Ascending aorta (tissue), 2 donors: ENCODE measurements at regions not wholly inside any gene's neighbourhood (a gene's known extent, or its start where the extent isn't known, plus 50 kb on each side); places are given as distances from the start of the nearest gene placed in this dataset.

Experiments
- DNase-seq, 2 donors: peaks; one replicate each; pipeline ENCODE4 v3.0.0-alpha.2; 2019; ENCODE audit warnings: low spot score in 2 of 2
- H3K27ac ChIP-seq, 2 donors: fragments of 200-600 bp; sonication (generic); one replicate each; pipeline ENCODE4 v1.5.1; 2016 to 2017; ENCODE audit warnings: mild to moderate bottlenecking in 1 of 2
- H3K27me3 ChIP-seq: fragments of 200-600 bp; sonication (generic); one replicate; pipeline ENCODE4 v1.5.1; 2017
- H3K36me3 ChIP-seq, 2 donors: fragments of 200-600 bp; sonication (generic); one replicate each; pipeline ENCODE4 v1.5.1; 2016
- H3K4me1 ChIP-seq, 2 donors: fragments of 200-600 bp; sonication (generic); one replicate each; pipeline ENCODE4 v1.5.1; 2016 to 2017; ENCODE audit warnings: mild to moderate bottlenecking in 1 of 2
- H3K4me3 ChIP-seq, 2 donors: fragments of 200-600 bp; sonication (generic); one replicate each; pipeline ENCODE4 v1.5.1; 2016 to 2017; ENCODE audit warnings: mild to moderate bottlenecking in 1 of 2
- H3K9me3 ChIP-seq, 2 donors: fragments of 200-600 bp; sonication (generic); one replicate each; pipeline ENCODE4 v1.5.1; 2016
- CTCF ChIP-seq, 3 experiments: fragments of 200-600 bp in 2 of 3; fragments of 450-650 bp in 1 of 3; sonication (generic) in 2 of 3; IDR thresholded peaks; one replicate each; pipeline ENCODE4 v1.5.1; 2016 to 2019; ENCODE audit warnings: antibody characterized with exemption in 3 of 3, mild to moderate bottlenecking in 1 of 3, moderate library complexity in 1 of 3
- intact Hi-C: fragments of 100-400 bp; cut with DNase I; formaldehyde crosslinking; loops from one replicate; pipeline ENCODE4 v1.15.1; 2023

DNA sequence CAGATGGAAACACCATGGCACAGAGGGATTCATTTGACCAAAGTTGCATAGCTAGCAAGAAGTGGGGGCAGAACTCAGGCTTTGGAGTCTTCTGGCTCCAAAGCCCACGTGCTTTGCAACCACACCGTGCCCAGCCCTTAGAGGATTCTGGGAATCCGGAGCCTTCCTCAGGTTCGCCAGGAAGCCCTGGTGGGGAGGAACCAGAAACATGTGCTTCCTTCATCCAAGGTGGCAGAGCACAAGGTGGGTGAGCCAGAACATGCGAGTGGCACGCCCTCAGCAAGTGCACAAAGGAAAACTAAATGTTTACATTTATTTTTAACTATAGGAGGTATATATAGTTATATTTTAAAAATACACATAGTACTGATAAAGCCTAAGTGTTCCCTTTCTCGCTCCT, 151.9 kb upstream of the NECTIN1 start:
- intact Hi-C loops: no loop called here
- DNase-seq: no peak

DNA sequence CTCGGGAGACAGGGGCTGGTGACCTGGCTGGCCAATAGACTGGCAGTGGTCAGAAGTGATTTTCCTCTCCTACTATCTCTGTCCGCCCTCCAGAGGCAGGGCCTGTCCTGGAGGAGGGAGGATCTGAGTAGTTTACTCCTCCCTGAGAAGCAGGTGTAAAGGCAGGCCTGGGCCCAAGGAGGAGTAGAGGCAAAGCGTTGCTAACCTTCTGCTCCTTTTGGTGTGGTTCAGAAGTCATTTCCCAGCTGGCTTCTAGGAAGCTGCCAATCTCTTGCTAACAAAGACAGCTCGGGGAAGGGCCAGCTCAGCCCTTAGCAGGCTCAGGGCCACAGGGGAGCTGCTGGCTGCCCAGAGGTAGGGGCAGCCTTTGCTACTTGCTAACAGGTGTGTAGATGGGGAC, 151.1 kb upstream of the NECTIN1 start:
- intact Hi-C loops: no loop called here
- Histone ChIP-seq H3K9me3 (no peaks in the 10 kb centered on the region), H3K27me3 (no peaks in the 10 kb centered on the region), H3K36me3 (no peaks in the 10 kb centered on the region), H3K4me3 (no peak overlapping the region), H3K4me1 (no peaks in the 10 kb centered on the region), H3K27ac (no peak overlapping the region)
- no peak for TF ChIP-seq CTCF (IDR thresholded peaks at IDR 0.05)
- DNase-seq: no peak

More for the DNA sequence above, 151.9 kb upstream of the NECTIN1 start:
- Histone ChIP-seq H3K27ac (no peak overlapping the region), H3K27me3 (no peaks in the 10 kb centered on the region), H3K4me3 (no peak overlapping the region), H3K9me3 (no peaks in the 10 kb centered on the region), H3K4me1 (no peaks in the 10 kb centered on the region), H3K36me3 (no peaks in the 10 kb centered on the region)
- TF ChIP-seq CTCF (IDR thresholded peaks at IDR 0.05): no peak

GRCh38 chr11:119878990-119879389, 150.0 kb upstream of the NECTIN1 start:
- TF ChIP-seq CTCF (IDR thresholded peaks at IDR 0.05): no peak
- no peak overlapping the region for H3K4me3 ChIP-seq

GRCh38 chr11:119876841-119877240, 147.8 kb upstream of the NECTIN1 start:
- H3K4me1 ChIP-seq: no peaks in the 10 kb centered on the region
- no peaks in the 10 kb centered on the region for H3K27me3 ChIP-seq
- DNase-seq: no peak
- intact Hi-C loops: no loop called here
- TF ChIP-seq CTCF (IDR thresholded peaks at IDR 0.05): no peak
- H3K9me3 ChIP-seq: no peaks in the 10 kb centered on the region
- H3K4me3 ChIP-seq: no peak overlapping the region
- H3K36me3 ChIP-seq: no peaks in the 10 kb centered on the region
- H3K27ac ChIP-seq: no peak overlapping the region

More at GRCh38 chr11:119878990-119879389, 150.0 kb upstream of the NECTIN1 start:
- Histone ChIP-seq H3K27me3 (no peaks in the 10 kb centered on the region), H3K4me1 (no peaks in the 10 kb centered on the region), H3K27ac (no peak overlapping the region), H3K36me3 (no peaks in the 10 kb centered on the region), H3K9me3 (no peaks in the 10 kb centered on the region)
- intact Hi-C loops: no loop called here
- no peak for DNase-seq

DNA sequence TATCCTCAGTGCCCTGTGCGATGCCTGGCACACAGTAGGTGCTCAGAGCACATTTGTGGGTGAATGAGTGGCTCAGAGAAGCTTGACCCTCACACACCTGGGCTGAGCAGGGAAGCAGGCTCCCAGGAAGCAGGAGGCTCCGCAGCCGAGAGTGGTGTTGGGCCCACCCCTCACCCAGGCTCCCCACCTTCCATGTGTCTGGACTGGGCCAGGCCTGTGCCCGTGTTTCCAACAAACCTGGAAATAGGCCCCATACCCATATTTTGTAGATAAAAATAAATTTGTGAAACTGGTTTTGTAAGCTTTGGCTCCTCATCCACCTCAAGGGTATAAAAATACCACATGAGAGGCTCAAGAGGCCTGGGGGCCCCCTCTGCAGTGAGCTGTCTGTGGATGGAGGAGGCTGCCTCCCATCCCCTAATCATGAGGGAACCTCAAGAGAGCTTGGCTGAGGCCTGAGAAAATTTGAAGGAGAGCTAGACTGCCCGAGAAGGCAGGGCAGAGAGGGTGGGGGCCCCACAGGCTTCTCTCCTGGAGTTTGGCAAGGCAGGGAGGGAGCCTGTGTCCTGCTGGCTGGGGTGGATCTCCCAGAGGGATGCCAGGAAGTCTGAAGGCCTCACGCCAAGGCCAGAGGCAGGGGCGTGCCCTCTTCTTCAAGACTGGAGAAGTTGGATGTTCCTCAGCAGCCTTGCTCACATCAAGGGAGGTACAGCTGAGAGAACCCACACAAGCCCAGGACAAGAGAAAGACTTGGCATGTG, 147.0 kb upstream of the NECTIN1 start:
- no peak overlapping the region for H3K27ac ChIP-seq
- TF ChIP-seq CTCF (IDR thresholded peaks at IDR 0.05): no peak
- H3K4me3 ChIP-seq: no peak overlapping the region
- no peaks in the 10 kb centered on the region for H3K9me3 ChIP-seq
- no peak for DNase-seq
- H3K36me3 ChIP-seq: no peaks in the 10 kb centered on the region
- intact Hi-C loops: no loop called here
- H3K27me3 ChIP-seq: no peaks in the 10 kb centered on the region
- H3K4me1 ChIP-seq: no peaks in the 10 kb centered on the region
